ENCODE measurements at regions not wholly inside any gene's neighbourhood (a gene's known extent, or its start where the extent isn't known, plus 50 kb on each side); places are given as distances from the start of the nearest gene placed in this dataset.
"Not testable (repeated sequence)": the region's sequence is repeated elsewhere in the genome, so short reads cannot be mapped to it uniquely, and the experiment has no call there.

- not testable (repeated sequence) for DNase-seq
Observed at GRCh38 chr20:17891131-17891530, 77.5 kb downstream of the SNX5 start.

- DNase-seq: no peak
Observed at GRCh38 chr20:17890330-17890729, 78.3 kb downstream of the SNX5 start.

DNA sequence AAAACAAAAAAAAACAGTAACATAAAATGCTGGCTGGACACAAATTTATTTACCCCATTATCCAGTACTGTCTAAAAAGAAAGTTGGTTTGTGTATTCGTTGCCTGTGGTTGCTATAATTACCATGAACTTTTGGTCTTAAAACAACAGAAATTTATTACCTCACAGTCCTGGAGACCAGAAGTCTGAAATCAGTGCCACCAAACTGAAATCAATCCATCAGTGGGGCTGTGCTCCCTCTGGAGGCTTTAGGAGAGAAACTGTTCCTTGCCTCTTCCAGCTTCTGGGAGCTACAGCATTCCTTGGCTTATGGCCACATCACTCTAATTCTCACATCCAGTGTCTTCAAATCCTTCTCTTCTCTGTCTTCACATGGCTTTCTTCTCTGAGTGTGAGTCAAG, 79.4 kb downstream of the SNX5 start:
- DNase-seq: no peak

DNA sequence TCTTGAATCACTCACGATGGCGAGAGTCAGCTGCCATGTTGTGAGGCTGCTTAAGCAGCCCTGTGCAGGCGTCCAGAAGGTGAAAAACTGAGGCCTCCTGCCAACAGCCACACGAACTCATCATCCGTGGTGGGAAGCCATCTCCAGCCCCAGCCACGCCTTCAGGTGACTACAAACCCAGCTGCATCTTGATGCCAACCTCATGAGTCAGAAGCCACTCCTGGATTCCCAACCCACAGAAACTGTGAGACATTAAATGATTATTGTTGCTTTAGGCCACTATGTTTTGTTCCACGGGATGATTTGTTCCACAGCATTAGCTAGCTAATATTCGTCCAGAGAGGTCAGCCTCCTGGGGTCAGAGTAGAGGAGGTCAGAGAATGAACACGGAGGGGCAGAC, 80.5 kb downstream of the SNX5 start:
- DNase-seq: no peak

GRCh38 chr20:17887331-17888030, 81.1 kb downstream of the SNX5 start:
- DNase-seq: no peak

DNA sequence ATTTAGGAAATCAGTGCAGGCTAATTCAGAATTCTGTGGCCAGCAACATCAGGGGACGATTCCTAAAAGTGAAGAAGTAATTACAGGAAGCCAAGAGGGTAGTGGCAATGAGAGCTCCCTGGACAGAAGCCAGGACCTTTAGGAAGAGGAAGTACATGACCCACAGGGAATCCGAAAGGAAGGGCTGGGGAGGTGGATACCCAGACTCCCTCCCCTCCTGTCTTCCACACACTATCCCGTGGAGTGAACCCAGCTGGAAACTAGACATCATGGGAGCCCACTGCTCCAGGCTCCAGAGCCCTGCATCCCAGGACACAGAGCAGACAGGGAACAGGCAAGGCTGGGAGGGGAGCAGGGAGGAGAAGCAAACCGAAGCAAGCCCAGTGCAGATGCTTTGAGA, 83.0 kb downstream of the SNX5 start:
- peak; percentile 86 for DNase-seq

- DNase-seq: no peak
Observed at GRCh38 chr20:17885076-17885475, 83.5 kb downstream of the SNX5 start.

DNA sequence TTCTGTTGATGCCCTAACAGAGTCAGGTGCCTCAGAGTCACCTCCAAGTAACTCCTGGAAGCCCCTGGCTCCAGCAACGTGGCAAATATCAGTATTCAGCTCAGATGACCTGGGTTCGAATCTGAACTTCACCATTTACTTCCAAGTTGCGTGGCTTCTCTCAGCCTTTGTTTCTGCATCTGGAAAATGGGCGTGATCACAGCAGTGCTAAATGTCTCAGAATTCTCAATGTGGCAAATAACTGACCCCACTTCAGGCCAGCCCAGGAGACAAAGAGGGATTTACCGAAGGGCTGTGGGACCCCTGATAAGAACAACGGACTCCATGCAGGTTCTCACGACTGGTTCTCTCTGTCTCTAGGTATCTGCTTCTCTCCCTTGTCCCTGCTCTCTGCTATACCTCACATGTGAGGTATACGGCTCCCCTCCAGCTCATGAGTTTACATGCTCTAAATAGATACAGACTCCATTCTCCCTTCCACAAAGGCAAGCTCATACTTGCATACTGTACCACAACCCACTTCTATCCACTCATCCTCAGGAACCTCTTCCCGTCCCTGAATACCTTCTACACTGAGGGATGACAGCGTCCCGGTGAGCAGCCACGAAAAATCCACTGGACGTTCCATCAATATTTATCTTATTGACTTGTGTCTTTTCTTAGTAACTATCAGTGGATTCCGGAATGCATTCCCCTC, 84.1 kb downstream of the SNX5 start:
- DNase-seq: no peak

GRCh38 chr20:17883592-17884306, 84.8 kb downstream of the SNX5 start:
- no peak for DNase-seq

DNA sequence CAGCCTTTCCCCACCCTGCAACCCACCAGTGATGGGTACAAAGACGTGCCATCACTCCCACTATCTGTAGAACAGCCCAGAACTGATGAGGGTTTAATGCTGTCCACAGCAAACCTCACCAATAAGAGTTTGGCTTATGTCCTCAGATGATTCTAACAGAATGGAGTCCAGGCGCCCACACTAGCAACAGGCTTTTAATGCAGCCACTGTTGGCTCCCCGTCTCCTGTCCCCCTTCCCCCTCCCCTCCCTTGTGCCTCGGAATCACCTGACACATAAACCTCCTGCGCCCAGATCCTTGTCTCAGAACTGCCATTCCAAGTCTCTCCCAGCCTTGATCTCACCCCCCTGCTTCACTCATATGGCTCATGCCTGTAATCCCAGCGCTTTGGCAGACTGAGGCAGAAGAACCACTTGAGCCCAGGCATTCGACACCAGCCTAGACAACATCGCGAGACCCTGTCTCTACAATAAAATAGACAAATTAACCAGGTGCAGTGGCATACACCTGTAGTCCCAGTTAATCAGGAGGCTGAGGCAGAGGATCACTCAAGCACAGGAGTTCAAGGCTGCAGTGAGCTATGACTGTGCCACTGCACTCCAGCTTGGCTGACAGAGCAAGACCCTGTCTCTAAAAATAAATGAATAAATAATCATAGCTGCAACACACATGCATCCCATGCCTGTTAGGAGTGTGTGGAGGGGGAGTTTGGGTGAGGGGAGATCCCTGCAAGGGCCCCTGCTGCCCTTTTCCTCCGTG, 85.6 kb downstream of the SNX5 start:
- DNase-seq: no peak

- no peak for DNase-seq
Observed at GRCh38 chr20:17882065-17882833, 86.3 kb downstream of the SNX5 start.

DNA sequence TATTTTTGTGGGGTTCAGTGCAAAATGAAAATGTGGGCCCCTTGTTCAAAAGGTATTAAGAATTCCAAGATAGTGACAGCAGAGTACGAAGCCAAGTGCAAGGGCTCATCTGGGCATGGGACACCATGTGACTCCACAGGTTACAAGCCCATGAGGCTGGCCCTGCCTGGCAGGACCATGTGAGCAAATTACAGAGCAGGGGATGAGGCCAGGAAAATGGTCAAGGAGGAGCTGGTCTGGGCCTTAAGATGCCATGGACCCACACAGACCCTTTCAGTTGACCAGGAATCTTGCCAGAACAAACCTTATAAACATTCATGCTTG, 86.9 kb downstream of the SNX5 start:
- no peak for DNase-seq

- no peak for DNase-seq
Observed at GRCh38 chr20:17878912-17879602, 89.5 kb downstream of the SNX5 start.

DNA sequence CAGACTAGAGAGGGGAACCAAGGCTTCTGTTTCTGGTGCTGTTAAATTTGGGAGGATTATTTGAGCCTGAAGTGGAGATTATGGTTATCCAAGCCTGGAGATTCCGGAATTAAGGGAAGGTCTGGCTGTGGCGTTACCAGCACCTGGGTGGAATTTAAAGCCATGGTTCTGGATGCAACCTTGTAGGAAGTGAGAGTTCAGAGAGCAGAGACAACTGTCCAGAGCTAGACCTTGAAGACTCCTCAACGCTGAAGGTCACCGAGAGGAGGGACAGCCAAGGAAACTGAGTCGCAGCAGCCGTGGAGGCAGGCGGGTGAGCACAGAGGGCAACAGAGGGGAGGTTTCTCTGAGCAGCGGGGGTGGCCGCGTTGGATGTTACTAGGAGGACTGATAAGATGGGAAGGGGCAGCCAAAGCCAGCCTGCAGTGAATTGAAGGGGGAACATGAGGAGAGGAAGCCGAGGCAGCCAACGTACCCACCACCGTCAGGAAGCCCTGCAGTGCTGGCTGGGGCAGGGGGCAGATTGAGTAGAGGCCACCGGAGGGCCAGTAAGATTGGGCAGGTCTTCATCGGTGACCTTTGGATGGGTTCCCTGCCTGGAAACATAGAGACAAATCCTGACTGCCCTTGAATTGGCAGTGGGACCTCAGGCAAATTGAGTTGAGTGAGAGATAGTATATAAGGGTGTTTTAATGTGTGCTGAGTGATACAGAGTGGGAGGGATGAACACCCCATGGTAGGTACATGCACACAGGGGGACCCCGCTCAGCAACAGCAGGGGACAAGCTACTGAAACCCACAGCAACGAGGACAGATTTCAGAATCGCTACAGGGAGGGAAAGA, 90.3 kb downstream of the SNX5 start:
- DNase-seq: no peak

- DNase-seq: no peak
Observed at GRCh38 chr20:17875981-17876385, 92.6 kb downstream of the SNX5 start.

DNA sequence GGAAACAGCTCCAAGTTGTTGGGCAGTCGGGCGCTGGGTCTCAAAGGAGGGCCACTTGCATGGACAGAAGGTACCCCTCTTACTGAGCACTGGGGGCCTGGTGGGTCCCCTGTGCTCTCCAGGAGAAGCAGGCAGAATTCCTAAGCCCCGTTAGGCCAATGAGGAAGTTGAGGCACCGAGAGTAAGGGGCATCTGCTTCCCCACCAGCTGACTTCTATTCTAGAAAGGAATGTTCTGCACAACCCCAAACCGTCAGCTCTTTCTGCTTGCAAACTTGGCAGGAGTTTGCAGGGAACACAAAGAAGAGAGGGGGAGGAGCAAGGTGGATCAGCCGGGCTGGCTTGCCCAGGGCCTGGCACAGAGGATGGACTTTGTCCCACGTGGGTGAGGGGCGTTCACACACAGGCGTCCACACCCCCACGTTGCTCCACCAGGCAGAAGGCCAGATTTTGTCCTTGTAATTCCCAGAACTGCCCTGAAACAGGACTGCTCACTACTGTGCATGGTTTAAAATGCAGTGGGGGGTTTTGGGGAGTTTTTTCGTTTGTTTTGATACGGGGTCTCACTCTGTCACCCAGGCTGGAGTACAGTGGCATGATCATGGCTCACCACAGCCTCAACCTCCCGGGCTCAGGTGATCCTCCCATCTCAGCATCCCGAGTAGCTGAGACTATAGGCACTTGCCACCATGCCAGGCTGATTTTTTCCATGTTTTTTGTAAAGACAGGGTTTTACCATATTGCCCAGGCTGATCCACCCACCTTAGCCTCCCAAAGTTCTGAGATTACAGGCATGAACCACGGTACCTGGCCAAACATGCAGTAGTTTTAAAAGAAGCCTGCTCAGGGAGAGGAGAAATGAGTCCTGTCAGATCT, 93.3 kb downstream of the SNX5 start:
- DNase-seq: no peak

- no peak for DNase-seq
Observed at GRCh38 chr20:17874271-17875105, 94.1 kb downstream of the SNX5 start.

GRCh38 chr20:17873410-17874270, 95.0 kb downstream of the SNX5 start:
- no peak for DNase-seq
